Uterus (tissue), 3 donors: ENCODE measurements at regions not wholly inside any gene's neighbourhood (a gene's known extent, or its start where the extent isn't known, plus 50 kb on each side); places are given as distances from the start of the nearest gene placed in this dataset.
"Not testable (repeated sequence)": the region's sequence is repeated elsewhere in the genome, so short reads cannot be mapped to it uniquely, and the experiment has no call there.

Experiments used
- DNase-seq, 2 donors: peaks; one replicate each; pipeline ENCODE4 v3.0.0-alpha.2; 2019 to 2020
- H3K27ac ChIP-seq, 2 donors: fragments of 200-600 bp; sonication (generic); 1 replicate in 1 of 2; 2 replicates in 1 of 2; pipeline ENCODE4 v1.5.1; 2016 to 2018
- H3K27me3 ChIP-seq, 2 donors: fragments of 200-600 bp; sonication (generic); one replicate each; pipeline ENCODE4 v1.5.1; 2018 to 2019; ENCODE audit warnings: control low read depth in 1 of 2
- H3K36me3 ChIP-seq, 2 donors: fragments of 200-600 bp; sonication (generic); one replicate each; pipeline ENCODE4 v1.5.1; 2019; ENCODE audit warnings: control low read depth in 1 of 2
- H3K4me1 ChIP-seq, 2 donors: fragments of 200-600 bp; sonication (generic); one replicate each; pipeline ENCODE4 v1.5.1; 2018 to 2019; ENCODE audit warnings: control low read depth in 1 of 2
- H3K4me3 ChIP-seq, 2 donors: fragments of 200-600 bp; sonication (generic); 1 replicate in 1 of 2; 2 replicates in 1 of 2; pipeline ENCODE4 v1.5.1; 2018 to 2019; ENCODE audit warnings: mild to moderate bottlenecking in 1 of 2
- H3K9me3 ChIP-seq, 2 donors: fragments of 200-600 bp; sonication (generic); one replicate each; pipeline ENCODE4 v1.5.1; 2019; ENCODE audit warnings: control low read depth in 1 of 2
- POLR2A ChIP-seq, 2 donors: fragments of 450-650 bp; IDR thresholded peaks; one replicate each; pipeline ENCODE4 v1.6.1; 2016; ENCODE audit warnings: antibody characterized with exemption in 2 of 2, mild to moderate bottlenecking in 1 of 2, moderate library complexity in 1 of 2
- intact Hi-C: fragments of 100-400 bp; cut with DNase I; formaldehyde crosslinking; loops from one replicate; pipeline ENCODE4 v1.15.1; 2023; ENCODE audit warnings: low total_unique reads
- TF ChIP-seq, protein P1 (sequence below), 4 experiments: fragments of 200-600 bp in 2 of 4; fragments of 450-650 bp in 2 of 4; sonication (generic) in 2 of 4; IDR thresholded peaks; one replicate each; pipeline ENCODE4 v1.5.1; 2016 to 2019; ENCODE audit warnings: antibody characterized with exemption in 4 of 4, mild to moderate bottlenecking in 2 of 4, moderate library complexity in 1 of 4
- donor health status: DM: yes; HTN: yes; CAD: no.

DNA sequence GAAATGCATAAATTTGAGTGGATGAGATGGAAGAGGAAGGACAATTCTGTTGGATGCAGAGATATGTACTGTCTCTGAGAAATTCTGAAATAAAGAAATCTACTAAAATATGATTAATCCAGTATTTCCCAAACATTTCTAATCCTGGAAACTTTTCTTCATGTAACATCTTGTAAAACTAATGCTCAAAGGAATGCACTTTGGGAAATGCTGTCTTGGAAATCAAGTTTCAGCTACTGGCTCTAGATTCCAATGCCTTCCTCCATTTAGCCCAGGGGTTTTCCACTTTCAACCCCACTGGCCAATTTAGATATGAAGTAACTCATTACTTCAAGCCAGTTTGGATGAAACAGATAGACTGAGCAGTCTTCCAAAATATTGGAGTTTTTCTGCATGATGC is 355.1 kb downstream of the TXNL1 start:
- H3K27ac ChIP-seq = no peak overlapping the region
- H3K9me3 ChIP-seq = no peaks in the 10 kb centered on the region
- H3K36me3 ChIP-seq = no peaks in the 10 kb centered on the region
- H3K27me3 ChIP-seq = no peaks in the 10 kb centered on the region
- no peaks in the 10 kb centered on the region for H3K4me1 ChIP-seq
- no peak overlapping the region for H3K4me3 ChIP-seq
- no peak for TF ChIP-seq POLR2A (IDR thresholded peaks at IDR 0.05)
- TF ChIP-seq, protein P1, sequence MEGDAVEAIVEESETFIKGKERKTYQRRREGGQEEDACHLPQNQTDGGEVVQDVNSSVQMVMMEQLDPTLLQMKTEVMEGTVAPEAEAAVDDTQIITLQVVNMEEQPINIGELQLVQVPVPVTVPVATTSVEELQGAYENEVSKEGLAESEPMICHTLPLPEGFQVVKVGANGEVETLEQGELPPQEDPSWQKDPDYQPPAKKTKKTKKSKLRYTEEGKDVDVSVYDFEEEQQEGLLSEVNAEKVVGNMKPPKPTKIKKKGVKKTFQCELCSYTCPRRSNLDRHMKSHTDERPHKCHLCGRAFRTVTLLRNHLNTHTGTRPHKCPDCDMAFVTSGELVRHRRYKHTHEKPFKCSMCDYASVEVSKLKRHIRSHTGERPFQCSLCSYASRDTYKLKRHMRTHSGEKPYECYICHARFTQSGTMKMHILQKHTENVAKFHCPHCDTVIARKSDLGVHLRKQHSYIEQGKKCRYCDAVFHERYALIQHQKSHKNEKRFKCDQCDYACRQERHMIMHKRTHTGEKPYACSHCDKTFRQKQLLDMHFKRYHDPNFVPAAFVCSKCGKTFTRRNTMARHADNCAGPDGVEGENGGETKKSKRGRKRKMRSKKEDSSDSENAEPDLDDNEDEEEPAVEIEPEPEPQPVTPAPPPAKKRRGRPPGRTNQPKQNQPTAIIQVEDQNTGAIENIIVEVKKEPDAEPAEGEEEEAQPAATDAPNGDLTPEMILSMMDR (IDR thresholded peaks at IDR 0.05) = no peak
- intact Hi-C loops = no loop called here
- DNase-seq = no peak

DNA sequence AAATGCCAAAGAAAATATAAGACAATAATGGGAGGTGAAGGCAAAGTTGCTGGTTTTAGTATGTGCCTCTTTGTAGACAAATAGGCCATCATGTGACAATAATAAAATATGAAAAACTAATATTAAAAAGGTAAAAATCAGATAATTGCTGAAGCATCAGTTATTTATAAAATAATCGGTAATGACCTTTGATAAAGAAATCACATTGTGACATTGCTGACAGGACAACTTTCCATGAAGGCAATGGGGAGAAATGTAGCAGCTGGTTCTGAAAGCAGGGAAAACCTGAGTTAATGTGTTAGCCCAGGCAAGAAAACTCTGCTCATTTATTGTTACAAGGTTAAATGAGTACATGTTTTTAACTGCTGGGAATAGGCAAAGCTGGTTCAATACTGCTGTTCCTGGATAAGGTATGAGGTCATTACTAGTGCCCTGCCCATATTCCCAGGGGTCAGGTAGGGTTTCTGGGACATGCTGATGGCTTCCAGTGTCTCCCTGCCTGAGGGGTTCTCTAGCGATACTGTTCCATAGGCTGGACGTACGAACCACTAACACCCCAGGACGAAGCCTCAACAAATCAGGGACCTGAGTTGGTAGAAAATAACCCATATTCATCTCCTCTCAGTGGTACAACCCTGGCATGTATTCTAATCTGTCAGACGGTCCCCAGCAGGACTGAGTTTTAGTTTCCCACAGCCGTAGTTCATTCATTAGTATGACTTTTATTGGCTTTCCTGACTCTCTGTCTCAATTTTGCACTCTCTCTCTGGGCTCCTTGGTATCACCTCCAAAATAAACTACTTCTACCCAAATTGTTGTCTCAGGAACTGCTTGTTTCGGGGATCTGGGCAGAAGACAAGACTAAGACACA is 355.9 kb downstream of the TXNL1 start:
- no peaks in the 10 kb centered on the region for H3K9me3 ChIP-seq
- intact Hi-C loops = no loop called here
- H3K27ac ChIP-seq = no peak overlapping the region
- H3K36me3 ChIP-seq = no peaks in the 10 kb centered on the region
- H3K4me1 ChIP-seq = no peaks in the 10 kb centered on the region
- no peaks in the 10 kb centered on the region for H3K27me3 ChIP-seq
- no peak for DNase-seq
- H3K4me3 ChIP-seq = no peak overlapping the region
- TF ChIP-seq, protein P1 (IDR thresholded peaks at IDR 0.05) = no peak
- no peak for TF ChIP-seq POLR2A (IDR thresholded peaks at IDR 0.05)

DNA sequence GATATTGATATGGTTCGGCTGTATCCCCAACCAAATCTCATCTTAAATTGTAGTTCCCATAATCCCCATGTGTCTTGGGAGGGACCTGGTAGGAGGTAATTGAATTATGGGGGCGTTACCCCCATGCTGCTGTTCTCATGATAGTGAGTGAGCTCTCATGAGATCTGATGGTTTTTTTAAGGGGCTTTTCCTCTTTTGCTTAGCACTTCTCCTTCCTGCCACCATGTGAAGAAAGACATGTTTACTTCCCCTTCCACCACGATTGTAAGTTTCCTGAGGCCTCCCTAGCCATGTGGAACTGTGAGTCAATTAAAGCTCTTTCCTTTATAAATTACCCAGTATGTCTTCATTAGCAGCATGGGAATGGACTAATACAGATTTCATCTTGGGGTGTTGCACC is 358.6 kb downstream of the TXNL1 start:
- H3K9me3 ChIP-seq, H3K36me3 ChIP-seq, H3K4me3 ChIP-seq, DNase-seq, H3K27me3 ChIP-seq, H3K4me1 ChIP-seq, H3K27ac ChIP-seq, intact Hi-C loops: not testable (repeated sequence)

DNA sequence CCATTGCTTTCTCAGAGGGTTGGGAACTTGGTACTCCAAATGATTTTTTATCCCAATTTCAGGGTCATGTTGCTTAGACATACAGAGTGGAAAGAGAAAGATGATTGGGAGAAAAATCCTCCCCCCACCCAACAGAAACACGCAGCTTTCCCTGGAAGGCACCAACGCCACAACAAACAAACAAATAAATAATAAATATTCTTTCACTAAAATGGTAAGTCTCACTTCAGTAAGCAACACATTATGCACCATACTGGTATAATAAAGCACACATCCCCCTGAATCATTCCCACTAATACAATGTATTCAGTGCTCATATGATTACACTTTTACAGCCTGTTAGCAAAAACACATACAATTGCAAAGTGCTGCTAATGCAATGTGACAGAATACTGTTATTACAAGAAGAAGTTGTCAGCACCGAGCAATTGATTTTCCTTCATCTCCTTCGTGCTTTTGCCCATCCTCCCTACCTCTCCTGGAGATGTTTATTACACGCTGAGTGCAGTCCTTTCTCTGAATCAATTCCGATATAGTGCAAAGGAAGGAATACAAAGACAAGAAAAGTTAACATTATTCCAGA is 359.9 kb downstream of the TXNL1 start:
- no peaks in the 10 kb centered on the region for H3K4me1 ChIP-seq
- no peak for DNase-seq
- intact Hi-C loops = no loop called here
- no peaks in the 10 kb centered on the region for H3K9me3 ChIP-seq
- no peak overlapping the region for H3K4me3 ChIP-seq
- no peaks in the 10 kb centered on the region for H3K27me3 ChIP-seq
- H3K27ac ChIP-seq = no peak overlapping the region
- no peaks in the 10 kb centered on the region for H3K36me3 ChIP-seq
- TF ChIP-seq, protein P1 (IDR thresholded peaks at IDR 0.05) = no peak
- TF ChIP-seq POLR2A (IDR thresholded peaks at IDR 0.05) = no peak

DNA sequence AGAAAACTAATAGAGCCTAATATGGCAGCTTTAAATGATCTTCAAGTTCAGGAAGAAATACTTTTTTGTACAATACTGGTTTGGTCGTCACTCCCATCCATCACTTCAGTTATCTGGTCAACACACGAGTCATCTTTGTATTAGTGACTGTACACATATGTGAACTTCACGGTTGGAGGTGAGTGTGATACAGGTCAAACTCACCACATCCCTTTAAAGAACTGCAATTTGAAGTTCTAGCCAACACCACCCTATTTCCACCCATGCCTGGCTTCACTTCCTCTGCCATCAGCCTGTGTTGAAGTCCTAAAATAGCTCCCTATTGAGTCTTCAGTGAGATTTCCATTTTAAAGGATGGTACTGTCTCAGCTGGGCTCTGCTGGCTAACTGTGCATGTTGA is 361.9 kb downstream of the TXNL1 start:
- H3K27me3 ChIP-seq = no peaks in the 10 kb centered on the region
- no peak overlapping the region for H3K27ac ChIP-seq
- TF ChIP-seq, protein P1 (IDR thresholded peaks at IDR 0.05) = no peak
- no peak for TF ChIP-seq POLR2A (IDR thresholded peaks at IDR 0.05)
- no peak for DNase-seq
- intact Hi-C loops = no loop called here
- H3K4me1 ChIP-seq = no peaks in the 10 kb centered on the region
- H3K36me3 ChIP-seq = no peaks in the 10 kb centered on the region
- H3K9me3 ChIP-seq = no peaks in the 10 kb centered on the region
- H3K4me3 ChIP-seq = no peak overlapping the region
